HEK293T (cell line): ENCODE measurements at regions not wholly inside any gene's neighbourhood (a gene's known extent, or its start where the extent isn't known, plus 50 kb on each side); places are given as distances from the start of the nearest gene placed in this dataset.

Experiments used
- CTCF ChIA-PET: fragments of 350-600 bp; formaldehyde crosslinking; extraction: SDS; loops from one replicate; lab custom pipeline; 2021; ENCODE audit warnings: antibody characterized with exemption, inconsistent platforms; lab: Yijun Ruan, JAX
- POLR2A ChIA-PET: fragments of 350-600 bp; formaldehyde crosslinking; extraction: SDS; loops from one replicate; lab custom pipeline; 2020; ENCODE audit warnings: antibody characterized with exemption, inconsistent platforms; lab: Yijun Ruan, JAX
- DNase-seq: peaks from one replicate; pipeline ENCODE4 v3.0.0; 2012; ENCODE audit warnings: mixed read lengths; ENCODE audit errors: extremely low spot score
- ARNT ChIP-seq: fragments of 450-650 bp; IDR thresholded peaks from 2 replicates; pipeline ENCODE4 v1.6.1; 2017; ENCODE audit warnings: mild to moderate bottlenecking
- BHLHE40 ChIP-seq: fragments of 450-650 bp; IDR thresholded peaks from 2 replicates; pipeline ENCODE4 v1.6.1; 2016; ENCODE audit warnings: mild to moderate bottlenecking, moderate library complexity, borderline replicate concordance
- CTBP1 ChIP-seq: fragments of 450-650 bp; IDR thresholded peaks from 2 replicates; pipeline ENCODE4 v1.6.1; 2016; ENCODE audit warnings: borderline replicate concordance
- ELF4 ChIP-seq: fragments of 450-650 bp; IDR thresholded peaks from 2 replicates; pipeline ENCODE4 v1.6.1; 2017; ENCODE audit warnings: antibody characterized with exemption
- FOXA1 ChIP-seq: fragments of 450-650 bp; IDR thresholded peaks from 2 replicates; pipeline ENCODE4 v1.6.1; 2016; ENCODE audit warnings: mild to moderate bottlenecking
- FOXK2 ChIP-seq: fragments of 450-650 bp; IDR thresholded peaks from 2 replicates; pipeline ENCODE4 v1.6.1; 2016; ENCODE audit warnings: mild to moderate bottlenecking
- FOXM1 ChIP-seq: fragments of 450-650 bp; IDR thresholded peaks from 2 replicates; pipeline ENCODE4 v1.6.1; 2017; ENCODE audit warnings: mild to moderate bottlenecking, borderline replicate concordance
- HDGF ChIP-seq: fragments of 450-650 bp; IDR thresholded peaks from 2 replicates; pipeline ENCODE4 v1.6.1; 2017; ENCODE audit warnings: antibody characterized with exemption, borderline replicate concordance
- L3MBTL2 ChIP-seq: fragments of 450-650 bp; conservative IDR thresholded peaks from 2 replicates; pipeline ENCODE4 v1.6.1; 2016; ENCODE audit warnings: mild to moderate bottlenecking
- LEF1 ChIP-seq: fragments of 450-650 bp; IDR thresholded peaks from 2 replicates; pipeline ENCODE4 v1.6.1; 2017; ENCODE audit warnings: mild to moderate bottlenecking, borderline replicate concordance
- NFRKB ChIP-seq: fragments of 450-650 bp; IDR thresholded peaks from 2 replicates; pipeline ENCODE4 v1.6.1; 2016; ENCODE audit warnings: mild to moderate bottlenecking, moderate library complexity
- SP1 ChIP-seq: fragments of 450-650 bp; IDR thresholded peaks from 2 replicates; pipeline ENCODE4 v1.6.1; 2017
- SUZ12 ChIP-seq: fragments of 450-650 bp; IDR thresholded peaks from 2 replicates; pipeline ENCODE4 v1.6.1; 2016; ENCODE audit warnings: mild to moderate bottlenecking
- TARDBP ChIP-seq: fragments of 450-650 bp; IDR thresholded peaks from 2 replicates; pipeline ENCODE4 v1.6.1; 2016
- ZNF384 ChIP-seq: fragments of 450-650 bp; IDR thresholded peaks from 2 replicates; pipeline ENCODE4 v1.6.1; 2016
- TF ChIP-seq, protein P1 (sequence below): fragments of 450-650 bp; IDR thresholded peaks from 2 replicates; pipeline ENCODE4 v1.6.1; 2016

- TF ChIP-seq FOXM1 (no peak), FOXK2 (no peak), CTBP1 (no peak), NFRKB (no peak), HDGF (no peak), SUZ12 (no peak), ELF4 (no peak), LEF1 (no peak), TARDBP (no peak), FOXA1 (no peak), ARNT (no peak), ZNF384 (no peak), BHLHE40 (no peak), L3MBTL2 (no peak), SP1 (no peak)
- TF ChIP-seq, protein P1, sequence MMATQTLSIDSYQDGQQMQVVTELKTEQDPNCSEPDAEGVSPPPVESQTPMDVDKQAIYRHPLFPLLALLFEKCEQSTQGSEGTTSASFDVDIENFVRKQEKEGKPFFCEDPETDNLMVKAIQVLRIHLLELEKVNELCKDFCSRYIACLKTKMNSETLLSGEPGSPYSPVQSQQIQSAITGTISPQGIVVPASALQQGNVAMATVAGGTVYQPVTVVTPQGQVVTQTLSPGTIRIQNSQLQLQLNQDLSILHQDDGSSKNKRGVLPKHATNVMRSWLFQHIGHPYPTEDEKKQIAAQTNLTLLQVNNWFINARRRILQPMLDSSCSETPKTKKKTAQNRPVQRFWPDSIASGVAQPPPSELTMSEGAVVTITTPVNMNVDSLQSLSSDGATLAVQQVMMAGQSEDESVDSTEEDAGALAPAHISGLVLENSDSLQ, result no peak
- ChIA-PET CTCF (no interaction called here), POLR2A (no interaction called here)
- DNase-seq, result no peak
Measured at GRCh38 chr16:86701286-86701975, 123.1 kb downstream of the FOXL1 start.

DNA sequence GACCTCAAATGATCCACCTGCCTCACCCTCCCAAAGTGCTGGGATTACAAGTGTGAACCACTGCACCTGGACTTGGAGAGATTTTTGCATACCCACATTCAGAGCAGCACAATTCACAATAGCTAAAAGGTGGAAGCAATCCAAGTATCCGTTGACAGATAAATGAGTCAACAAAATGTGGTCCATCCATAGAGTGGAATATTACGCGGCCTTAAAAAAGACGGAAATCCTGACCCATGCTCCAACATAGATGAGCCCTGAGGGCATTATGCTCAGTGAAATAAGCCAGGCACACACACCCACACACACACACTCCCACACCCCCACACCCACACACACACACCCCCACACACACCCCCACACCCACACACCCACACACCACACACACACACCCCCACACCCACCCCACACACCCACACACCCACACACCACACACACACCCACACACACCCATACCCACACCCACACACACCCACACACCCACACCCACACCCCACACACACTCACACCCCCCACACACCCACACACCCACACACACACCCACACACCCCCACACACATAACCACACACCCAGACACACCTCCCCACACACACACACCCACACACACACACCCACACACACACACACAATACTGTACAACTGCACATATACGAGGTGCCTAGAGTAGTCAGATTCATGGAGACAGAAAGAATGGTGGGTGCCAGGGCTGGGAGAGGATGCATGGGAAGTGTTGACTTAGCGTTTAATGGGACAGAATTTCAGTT lies 124.7 kb downstream of the FOXL1 start:
- CTCF ChIA-PET, result no interaction called here
- TF ChIP-seq, protein P1, result no peak
- TF ChIP-seq TARDBP, result no peak
- TF ChIP-seq FOXM1, result no peak
- no peak for TF ChIP-seq ARNT
- no peak for TF ChIP-seq HDGF
- TF ChIP-seq FOXK2, result no peak
- no peak for TF ChIP-seq SP1
- TF ChIP-seq FOXA1, result no peak
- TF ChIP-seq L3MBTL2, result no peak
- no peak for DNase-seq
- POLR2A ChIA-PET, result no interaction called here

DNA sequence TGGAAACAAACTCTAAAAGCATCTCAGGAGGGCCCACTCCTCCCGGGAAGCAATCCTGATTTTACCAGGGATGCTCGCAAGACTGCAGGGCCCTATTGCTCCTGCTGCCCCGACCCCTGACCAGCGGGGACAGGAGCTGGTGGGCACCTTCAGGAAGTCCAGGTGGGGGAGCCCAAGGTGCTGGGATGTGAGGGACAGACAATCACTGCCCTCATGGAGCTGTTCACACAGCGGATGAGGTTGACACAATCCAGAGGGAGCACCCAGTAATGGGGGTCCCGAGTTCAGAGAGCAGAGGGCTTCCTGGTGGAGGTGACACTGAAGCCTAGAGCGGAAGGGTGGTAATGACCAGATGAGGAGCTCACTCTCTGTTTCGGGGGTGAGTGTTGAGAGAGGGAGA lies 126.2 kb downstream of the FOXL1 start:
- POLR2A ChIA-PET, result no interaction called here
- DNase-seq, result no peak
- CTCF ChIA-PET, result no interaction called here
- TF ChIP-seq NFRKB, result no peak
- TF ChIP-seq HDGF, result no peak
- no peak for TF ChIP-seq ELF4
- no peak for TF ChIP-seq FOXK2
- TF ChIP-seq FOXA1, result no peak
- no peak for TF ChIP-seq SUZ12
- TF ChIP-seq SP1, result no peak
- no peak for TF ChIP-seq LEF1
- no peak for TF ChIP-seq TARDBP
- no peak for TF ChIP-seq ZNF384
- no peak for TF ChIP-seq L3MBTL2
- TF ChIP-seq BHLHE40, result no peak
- no peak for TF ChIP-seq ARNT
- TF ChIP-seq CTBP1, result no peak
- no peak for TF ChIP-seq FOXM1
- TF ChIP-seq, protein P1, result no peak

DNA sequence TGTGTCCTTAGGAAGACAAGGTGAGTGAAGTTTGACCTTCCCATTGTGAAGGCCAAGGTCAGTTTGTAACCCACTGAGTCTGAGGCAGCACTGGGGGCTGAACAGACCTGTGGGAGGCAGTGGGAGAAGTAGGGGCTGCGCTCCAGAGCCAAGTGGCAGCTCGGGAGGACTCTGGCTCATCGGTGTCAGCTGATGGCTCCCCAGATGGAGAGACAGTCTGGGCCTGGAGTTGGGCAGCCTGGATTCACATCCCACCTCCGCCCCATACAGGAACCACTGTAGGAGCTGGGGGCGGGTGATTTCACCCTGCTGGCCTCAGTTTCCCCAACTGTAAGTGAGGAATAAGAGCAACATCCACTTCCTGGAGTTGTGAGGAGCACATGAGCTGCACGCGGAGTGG lies 128.4 kb downstream of the FOXL1 start:
- ChIA-PET CTCF (no interaction called here), POLR2A (no interaction called here)

GRCh38 chr16:86707171-86707570 lies 128.8 kb downstream of the FOXL1 start:
- ChIA-PET POLR2A (no interaction called here), CTCF (no interaction called here)
- no peak for DNase-seq
- TF ChIP-seq FOXM1 (no peak), ELF4 (no peak), L3MBTL2 (no peak), ARNT (no peak), NFRKB (no peak), SUZ12 (no peak), SP1 (no peak), BHLHE40 (no peak), LEF1 (no peak), ZNF384 (no peak), FOXK2 (no peak), FOXA1 (no peak), TARDBP (no peak), HDGF (no peak), CTBP1 (no peak)
- TF ChIP-seq, protein P1, result no peak

More for the DNA sequence above, 128.4 kb downstream of the FOXL1 start:
- DNase-seq, result no peak
- no peak for TF ChIP-seq TARDBP
- no peak for TF ChIP-seq LEF1
- no peak for TF ChIP-seq FOXM1
- TF ChIP-seq ELF4, result no peak
